Gastroesophageal sphincter (tissue), 4 donors: ENCODE measurements at regions not wholly inside any gene's neighbourhood (a gene's known extent, or its start where the extent isn't known, plus 50 kb on each side); places are given as distances from the start of the nearest gene placed in this dataset.

Experiments used
- ATAC-seq: fragments of 150-250 bp; one replicate; pipeline ENCODE4 v1.9.1; 2016; ENCODE audit warnings: mild to moderate bottlenecking, moderate library complexity
- H3K27ac ChIP-seq, 4 donors: fragments of 200-600 bp; sonication (generic) in 3 of 4; 1 replicate in 3 of 4; 2 replicates in 1 of 4; pipeline ENCODE4 v1.5.1; 2016 to 2019
- H3K27me3 ChIP-seq: fragments of 200-600 bp; sonication (generic); one replicate; pipeline ENCODE4 v1.5.1; 2019
- H3K36me3 ChIP-seq, 2 donors: fragments of 200-600 bp; sonication (generic); one replicate each; pipeline ENCODE4 v1.5.1; 2019; ENCODE audit warnings: control low read depth in 1 of 2
- H3K4me1 ChIP-seq, 3 donors: fragments of 200-600 bp; sonication (generic); 1 replicate in 2 of 3; 2 replicates in 1 of 3; pipeline ENCODE4 v1.5.1; 2016 to 2019; ENCODE audit warnings: control low read depth in 2 of 3
- H3K4me3 ChIP-seq, 2 donors: fragments of 200-600 bp; sonication (generic); one replicate each; pipeline ENCODE4 v1.5.1; 2019; ENCODE audit warnings: mild to moderate bottlenecking in 1 of 2, moderate library complexity in 1 of 2
- H3K9me3 ChIP-seq, 3 donors: fragments of 200-600 bp; sonication (generic); one replicate each; pipeline ENCODE4 v1.5.1; 2017 to 2019; ENCODE audit warnings: control low read depth in 2 of 3
- CTCF ChIP-seq, 4 experiments: fragments of 200-600 bp in 2 of 4; fragments of 450-650 bp in 2 of 4; sonication (generic) in 1 of 4; IDR thresholded peaks; one replicate each; pipeline ENCODE4 v1.5.1; 2017 to 2019; ENCODE audit warnings: antibody characterized with exemption in 4 of 4, mild to moderate bottlenecking in 2 of 4, moderate library complexity in 2 of 4
- EP300 ChIP-seq: sonication (generic); formaldehyde crosslinking; IDR thresholded peaks from one replicate; pipeline ENCODE4 v1.6.1; 2017; ENCODE audit warnings: antibody characterized with exemption, mild to moderate bottlenecking
- POLR2A ChIP-seq, 2 donors: fragments of 450-650 bp; IDR thresholded peaks; one replicate each; pipeline ENCODE4 v1.6.1; 2017; ENCODE audit warnings: antibody characterized with exemption in 2 of 2, mild to moderate bottlenecking in 2 of 2, moderate library complexity in 1 of 2
- POLR2AphosphoS5 ChIP-seq: sonication (generic); formaldehyde crosslinking; IDR thresholded peaks from one replicate; pipeline ENCODE4 v1.6.1; 2017; ENCODE audit warnings: antibody characterized with exemption
- WGBS, 2 donors: methylation state at CpG; one replicate each; pipeline ENCODE4 v1.1.5; 2018; ENCODE audit warnings: low coverage in 1 of 2; 5-methylcytosine and 5-hydroxymethylcytosine counted together

DNA sequence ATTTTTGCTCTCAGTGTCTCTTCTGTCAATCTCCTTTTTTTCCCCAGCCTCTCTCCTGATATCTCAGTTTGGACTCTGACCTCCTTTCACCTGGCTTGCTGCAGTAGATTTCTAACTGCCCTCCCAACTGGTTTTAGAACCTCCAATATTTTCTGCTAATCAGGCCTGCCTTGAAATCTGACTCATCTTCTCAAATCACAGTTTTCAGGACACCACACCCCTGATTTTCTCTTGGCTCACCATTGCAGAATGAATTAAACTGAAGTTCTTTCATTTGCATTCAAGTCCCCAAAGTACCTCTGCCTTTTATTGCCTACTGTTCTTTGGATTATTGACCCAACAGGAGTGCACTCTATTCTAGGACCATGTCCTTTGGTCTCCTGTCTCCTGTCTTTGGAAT, 310.4 kb upstream of the TRPC7 start:
- no peak for TF ChIP-seq POLR2AphosphoS5
- TF ChIP-seq POLR2A (IDR thresholded peaks at IDR 0.05), result no peak
- TF ChIP-seq CTCF (IDR thresholded peaks at IDR 0.05), result no peak
- TF ChIP-seq EP300, result no peak
- no peaks in the 10 kb centered on the region for H3K4me1 ChIP-seq
- no peak overlapping the region for H3K27ac ChIP-seq
- H3K36me3 ChIP-seq, result no peaks in the 10 kb centered on the region
- no peak overlapping the region for H3K4me3 ChIP-seq
- ATAC-seq, result no peak
- H3K27me3 ChIP-seq, result no peaks in the 10 kb centered on the region
- H3K9me3 ChIP-seq, result no peaks in the 10 kb centered on the region

DNA sequence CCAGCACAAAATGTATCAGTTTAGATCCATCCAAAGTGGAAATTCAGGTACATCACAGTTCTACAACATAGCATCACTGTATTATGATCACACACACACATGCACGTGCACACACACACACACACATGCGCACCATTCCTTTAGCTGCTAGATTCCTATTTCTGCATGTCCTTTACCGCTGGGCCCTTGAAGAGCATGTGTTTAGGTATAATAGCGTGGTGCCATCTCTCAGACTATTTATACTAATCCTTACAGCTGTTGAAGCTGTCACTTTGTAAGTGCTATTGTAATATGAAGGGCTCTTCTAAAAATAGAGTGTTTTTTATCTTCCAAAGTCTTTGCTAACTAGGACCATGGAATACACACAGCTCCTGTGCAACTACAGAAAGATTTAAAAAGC, 308.8 kb upstream of the TRPC7 start:
- Histone ChIP-seq H3K27me3 (no peaks in the 10 kb centered on the region), H3K4me1 (no peaks in the 10 kb centered on the region), H3K36me3 (no peaks in the 10 kb centered on the region), H3K4me3 (no peak overlapping the region), H3K27ac (no peak overlapping the region), H3K9me3 (no peaks in the 10 kb centered on the region)
- ATAC-seq, result no peak
- TF ChIP-seq POLR2AphosphoS5 (no peak), POLR2A (IDR thresholded peaks at IDR 0.05) (no peak), EP300 (no peak), CTCF (IDR thresholded peaks at IDR 0.05) (no peak)
- 48 to 63% methylated on average over 3 to 4 of the region's 4 CpGs for WGBS, 2 donors

- WGBS, 2 donors, result 83% methylated on average over 1 of the region's 2 CpGs; no CpG with 5 or more reads in 1 of the 2 donors
- Histone ChIP-seq H3K4me1 (no peaks in the 10 kb centered on the region), H3K9me3 (no peaks in the 10 kb centered on the region), H3K4me3 (no peak overlapping the region), H3K36me3 (no peaks in the 10 kb centered on the region), H3K27ac (no peak overlapping the region), H3K27me3 (peaks cover 11% of the 10 kb centered on the region)
- no peak for ATAC-seq
- TF ChIP-seq POLR2AphosphoS5 (no peak), CTCF (IDR thresholded peaks at IDR 0.05) (no peak), POLR2A (IDR thresholded peaks at IDR 0.05) (no peak), EP300 (no peak)
Measured at GRCh38 chr5:136667789-136668188, 302.4 kb upstream of the TRPC7 start.

DNA sequence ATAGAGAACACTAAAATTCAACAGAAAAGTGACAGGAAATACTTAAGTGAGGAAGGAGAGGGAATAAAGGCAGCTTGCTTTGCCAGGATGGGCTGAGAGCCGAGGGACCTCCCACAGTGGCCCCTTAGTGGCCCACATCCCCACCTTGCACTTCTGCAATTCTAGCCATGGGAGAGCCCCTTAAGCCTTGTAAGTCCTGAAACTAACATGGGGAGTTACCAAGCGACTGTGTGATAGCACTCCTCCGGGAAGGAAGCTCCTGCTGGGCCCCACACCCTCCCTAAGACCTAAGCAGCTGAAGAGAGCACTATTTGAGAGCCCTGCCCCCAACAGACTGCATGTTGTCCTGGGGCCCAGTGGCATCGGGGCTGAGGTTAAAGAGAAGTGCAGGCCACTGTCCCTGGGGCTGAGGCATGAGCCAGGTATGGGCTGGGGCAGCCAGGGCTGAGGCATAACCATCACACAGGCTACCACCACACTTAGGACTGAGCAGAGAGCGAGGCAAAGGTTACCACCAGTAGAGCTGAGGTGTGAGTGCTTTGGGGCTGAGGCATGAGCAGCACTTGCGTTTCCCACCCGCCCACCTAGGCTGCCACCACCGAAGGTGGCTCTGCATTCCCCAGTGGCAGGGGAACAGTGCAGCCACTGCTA, 301.8 kb upstream of the TRPC7 start:
- TF ChIP-seq POLR2AphosphoS5, result no peak
- TF ChIP-seq POLR2A (IDR thresholded peaks at IDR 0.05), result no peak
- TF ChIP-seq EP300, result no peak
- no peak for TF ChIP-seq CTCF (IDR thresholded peaks at IDR 0.05)
- Histone ChIP-seq H3K27me3 (peaks cover 11% of the 10 kb centered on the region), H3K27ac (no peak overlapping the region), H3K4me3 (no peak overlapping the region), H3K9me3 (no peaks in the 10 kb centered on the region), H3K4me1 (no peaks in the 10 kb centered on the region), H3K36me3 (no peaks in the 10 kb centered on the region)
- WGBS, 2 donors, result 18% methylated on average over 2 to 3 of the region's 8 CpGs
- no peak for ATAC-seq

DNA sequence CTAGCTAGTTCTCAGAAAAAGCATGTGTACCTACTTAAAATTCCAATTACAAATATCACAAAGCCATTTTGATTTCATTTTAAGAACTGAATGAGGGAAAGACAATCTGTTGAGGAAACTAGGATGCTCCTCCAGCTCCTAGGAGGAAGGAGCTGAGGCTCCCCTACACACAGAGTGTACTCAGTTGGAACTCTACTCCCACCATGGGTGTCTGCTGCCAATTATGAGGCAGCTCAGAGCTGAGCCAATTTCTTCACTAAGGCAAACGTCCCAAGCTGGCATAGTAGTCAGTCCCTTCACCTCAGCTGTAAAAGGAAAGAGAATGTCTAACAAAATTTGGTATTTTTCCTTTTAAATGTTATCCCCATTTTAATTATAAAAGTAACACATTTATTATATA, 300.0 kb upstream of the TRPC7 start:
- ATAC-seq, result no peak
- Histone ChIP-seq H3K36me3 (no peaks in the 10 kb centered on the region), H3K4me1 (no peaks in the 10 kb centered on the region), H3K27me3 (peaks cover 11% of the 10 kb centered on the region), H3K27ac (no peak overlapping the region), H3K9me3 (no peaks in the 10 kb centered on the region), H3K4me3 (no peak overlapping the region)
- TF ChIP-seq POLR2A (IDR thresholded peaks at IDR 0.05) (no peak), CTCF (IDR thresholded peaks at IDR 0.05) (no peak), EP300 (no peak), POLR2AphosphoS5 (no peak)
- WGBS, 2 donors, result 20 to 25% methylated on average over 1 of the region's 1 CpG
